Ishikawa (cell line): ENCODE measurements at regions not wholly inside any gene's neighbourhood (a gene's known extent, or its start where the extent isn't known, plus 50 kb on each side); places are given as distances from the start of the nearest gene placed in this dataset.

Experiments used
- CEBPB ChIP-seq: IDR thresholded peaks from 2 replicates; pipeline ENCODE4 v1.6.1; 2012
- CREB1 ChIP-seq: IDR thresholded peaks from 2 replicates; pipeline ENCODE4 v1.6.1; 2012; ENCODE audit warnings: low read depth
- EGR1 ChIP-seq: IDR thresholded peaks from 2 replicates; pipeline ENCODE4 v1.6.1; 2012
- EP300 ChIP-seq: IDR thresholded peaks from 2 replicates; pipeline ENCODE4 v1.6.1; 2012; ENCODE audit warnings: borderline replicate concordance
- FOXM1 ChIP-seq: IDR thresholded peaks from 2 replicates; pipeline ENCODE4 v1.6.1; 2012; ENCODE audit warnings: low read depth, borderline replicate concordance
- MAX ChIP-seq: IDR thresholded peaks from 2 replicates; pipeline ENCODE4 v1.6.1; 2012
- RAD21 ChIP-seq: IDR thresholded peaks from 2 replicates; pipeline ENCODE4 v1.6.1; 2012; ENCODE audit warnings: low read depth
- TCF12 ChIP-seq: IDR thresholded peaks from 2 replicates; pipeline ENCODE4 v1.6.1; 2012; ENCODE audit warnings: low read depth
- TEAD4 ChIP-seq: IDR thresholded peaks from 2 replicates; pipeline ENCODE4 v1.6.1; 2012
- YY1 ChIP-seq: IDR thresholded peaks from 2 replicates; pipeline ENCODE4 v1.6.1; 2012; ENCODE audit warnings: low read depth
- ZBTB7A ChIP-seq: IDR thresholded peaks from 2 replicates; pipeline ENCODE4 v1.6.1; 2012; ENCODE audit warnings: low read depth
- TF ChIP-seq, protein P1 (sequence below): IDR thresholded peaks from 2 replicates; pipeline ENCODE4 v1.6.1; 2012; ENCODE audit warnings: low read depth, mild to moderate bottlenecking
- TF ChIP-seq, protein P2 (sequence below): IDR thresholded peaks from 2 replicates; pipeline ENCODE4 v1.6.1; 2012

- TF ChIP-seq MAX (no peak), EP300 (no peak), RAD21 (no peak), CREB1 (no peak), CEBPB (no peak), FOXM1 (no peak), YY1 (no peak), TEAD4 (no peak), EGR1 (no peak), ZBTB7A (no peak), TCF12 (no peak)
- TF ChIP-seq, protein P1, sequence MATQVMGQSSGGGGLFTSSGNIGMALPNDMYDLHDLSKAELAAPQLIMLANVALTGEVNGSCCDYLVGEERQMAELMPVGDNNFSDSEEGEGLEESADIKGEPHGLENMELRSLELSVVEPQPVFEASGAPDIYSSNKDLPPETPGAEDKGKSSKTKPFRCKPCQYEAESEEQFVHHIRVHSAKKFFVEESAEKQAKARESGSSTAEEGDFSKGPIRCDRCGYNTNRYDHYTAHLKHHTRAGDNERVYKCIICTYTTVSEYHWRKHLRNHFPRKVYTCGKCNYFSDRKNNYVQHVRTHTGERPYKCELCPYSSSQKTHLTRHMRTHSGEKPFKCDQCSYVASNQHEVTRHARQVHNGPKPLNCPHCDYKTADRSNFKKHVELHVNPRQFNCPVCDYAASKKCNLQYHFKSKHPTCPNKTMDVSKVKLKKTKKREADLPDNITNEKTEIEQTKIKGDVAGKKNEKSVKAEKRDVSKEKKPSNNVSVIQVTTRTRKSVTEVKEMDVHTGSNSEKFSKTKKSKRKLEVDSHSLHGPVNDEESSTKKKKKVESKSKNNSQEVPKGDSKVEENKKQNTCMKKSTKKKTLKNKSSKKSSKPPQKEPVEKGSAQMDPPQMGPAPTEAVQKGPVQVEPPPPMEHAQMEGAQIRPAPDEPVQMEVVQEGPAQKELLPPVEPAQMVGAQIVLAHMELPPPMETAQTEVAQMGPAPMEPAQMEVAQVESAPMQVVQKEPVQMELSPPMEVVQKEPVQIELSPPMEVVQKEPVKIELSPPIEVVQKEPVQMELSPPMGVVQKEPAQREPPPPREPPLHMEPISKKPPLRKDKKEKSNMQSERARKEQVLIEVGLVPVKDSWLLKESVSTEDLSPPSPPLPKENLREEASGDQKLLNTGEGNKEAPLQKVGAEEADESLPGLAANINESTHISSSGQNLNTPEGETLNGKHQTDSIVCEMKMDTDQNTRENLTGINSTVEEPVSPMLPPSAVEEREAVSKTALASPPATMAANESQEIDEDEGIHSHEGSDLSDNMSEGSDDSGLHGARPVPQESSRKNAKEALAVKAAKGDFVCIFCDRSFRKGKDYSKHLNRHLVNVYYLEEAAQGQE: no peak
- TF ChIP-seq, protein P2, sequence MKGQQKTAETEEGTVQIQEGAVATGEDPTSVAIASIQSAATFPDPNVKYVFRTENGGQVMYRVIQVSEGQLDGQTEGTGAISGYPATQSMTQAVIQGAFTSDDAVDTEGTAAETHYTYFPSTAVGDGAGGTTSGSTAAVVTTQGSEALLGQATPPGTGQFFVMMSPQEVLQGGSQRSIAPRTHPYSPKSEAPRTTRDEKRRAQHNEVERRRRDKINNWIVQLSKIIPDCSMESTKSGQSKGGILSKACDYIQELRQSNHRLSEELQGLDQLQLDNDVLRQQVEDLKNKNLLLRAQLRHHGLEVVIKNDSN: no peak
Measured at GRCh38 chr6:33877982-33878535, 74.3 kb upstream of the MLN start.
